CD8-positive, alpha-beta memory T cell (primary cell): ENCODE measurements at regions not wholly inside any gene's neighbourhood (a gene's known extent, or its start where the extent isn't known, plus 50 kb on each side); places are given as distances from the start of the nearest gene placed in this dataset.

ENCODE experiments used
- CTCF ChIA-PET: fragments of 350-600 bp; sonication (Branson Sonifier 250); formaldehyde crosslinking; loops from one replicate; lab custom pipeline; 2021; ENCODE audit warnings: antibody characterized with exemption; lab: Charles Lee
- POLR2A ChIA-PET: fragments of 350-600 bp; sonication (Branson Sonifier 250); formaldehyde crosslinking; loops from one replicate; lab custom pipeline; 2021; ENCODE audit warnings: antibody characterized with exemption; lab: Charles Lee
- DNase-seq, 5 donors: peaks; one replicate each; pipeline versions ENCODE4 v3.0.0 to v3.0.0-alpha.2; 2020 to 2022; ENCODE audit warnings: mixed read lengths in 1 of 5
- H3K27ac ChIP-seq: one replicate; pipeline ENCODE4 v1.7.0; 2013; ENCODE audit warnings: low read depth, mild to moderate bottlenecking, low read length, moderate library complexity
- H3K27me3 ChIP-seq: 2 replicates; pipeline ENCODE4 v1.7.0; 2013; ENCODE audit warnings: low read length, mild to moderate bottlenecking; ENCODE audit not compliant: insufficient read depth, poor library complexity, severe bottlenecking
- H3K36me3 ChIP-seq: 2 replicates; pipeline ENCODE4 v1.7.0; 2013; ENCODE audit warnings: mild to moderate bottlenecking, low read length, moderate library complexity; ENCODE audit not compliant: insufficient read depth
- H3K4me1 ChIP-seq: 2 replicates; pipeline ENCODE4 v1.7.0; 2013; ENCODE audit warnings: mild to moderate bottlenecking, low read length, moderate library complexity; ENCODE audit not compliant: insufficient read depth
- H3K4me3 ChIP-seq: 2 replicates; pipeline ENCODE4 v1.7.0; 2013; ENCODE audit warnings: mild to moderate bottlenecking, low read length
- H3K9me3 ChIP-seq: 2 replicates; pipeline ENCODE4 v1.7.0; 2013; ENCODE audit warnings: mild to moderate bottlenecking, low read length
- H3K27ac Mint-ChIP-seq, 8 donors: one replicate each; pipeline ENCODE4 v1.8.0; 2020 to 2021; ENCODE audit warnings: mixed read lengths in 8 of 8, mild to moderate bottlenecking in 6 of 8, inconsistent platforms in 3 of 8, moderate library complexity in 3 of 8
- H3K27me3 Mint-ChIP-seq, 2 donors: one replicate each; pipeline ENCODE4 v1.8.0; 2020 to 2021; ENCODE audit warnings: mixed read lengths in 2 of 2, mild to moderate bottlenecking in 1 of 2, moderate library complexity in 1 of 2
- H3K36me3 Mint-ChIP-seq, 3 donors: one replicate each; pipeline ENCODE4 v1.8.0; 2020 to 2021; ENCODE audit warnings: mixed read lengths in 3 of 3, inconsistent platforms in 1 of 3, mild to moderate bottlenecking in 1 of 3
- H3K4me1 Mint-ChIP-seq, 3 donors: one replicate each; pipeline ENCODE4 v1.8.0; 2020 to 2021; ENCODE audit warnings: mixed read lengths in 3 of 3, inconsistent platforms in 1 of 3, mild to moderate bottlenecking in 1 of 3
- H3K4me3 Mint-ChIP-seq, 7 donors: one replicate each; pipeline ENCODE4 v1.8.0; 2020 to 2021; ENCODE audit warnings: mixed read lengths in 7 of 7, mild to moderate bottlenecking in 6 of 7, moderate library complexity in 4 of 7, inconsistent platforms in 2 of 7
- H3K9me3 Mint-ChIP-seq, 5 donors: one replicate each; pipeline ENCODE4 v1.8.0; 2020 to 2022; ENCODE audit warnings: mixed read lengths in 5 of 5, mild to moderate bottlenecking in 3 of 5, moderate library complexity in 2 of 5, inconsistent platforms in 1 of 5

DNA sequence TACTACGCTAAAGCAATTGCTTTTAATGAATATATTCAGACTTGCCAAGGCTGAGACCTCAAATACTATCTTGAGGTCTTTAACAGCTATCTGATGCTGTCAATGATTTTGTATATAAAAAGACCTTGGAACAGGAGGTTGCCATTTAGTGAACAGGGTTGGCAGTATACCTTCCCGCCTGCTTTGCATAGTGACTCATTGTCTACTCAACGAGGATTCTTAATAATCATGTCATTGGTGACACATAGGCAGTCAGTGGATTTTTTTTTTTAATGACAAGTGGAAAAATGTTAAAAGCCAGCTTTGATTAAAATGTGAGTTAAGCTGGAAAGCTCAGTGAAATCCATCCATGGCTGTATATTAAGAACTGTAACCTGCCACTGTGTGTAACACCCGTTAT is 164.0 kb downstream of the ASMT start:
- ChIA-PET POLR2A (no interaction called here), CTCF (no interaction called here)
- no peak overlapping the region for H3K4me3 ChIP-seq
- H3K36me3 Mint-ChIP-seq, result peaks cover 0 to 9% (median 2%) of the 10 kb centered on the region in 3 donors
- H3K9me3 ChIP-seq, result no peaks in the 10 kb centered on the region
- no peaks in the 10 kb centered on the region for H3K36me3 ChIP-seq
- H3K27ac ChIP-seq, result no peak overlapping the region
- H3K4me1 ChIP-seq, result no peaks in the 10 kb centered on the region
- H3K4me1 Mint-ChIP-seq, result no peaks in the 10 kb centered on the region
- no peaks in the 10 kb centered on the region for H3K27me3 ChIP-seq
- H3K27me3 Mint-ChIP-seq, result peaks cover 0 to 1% of the 10 kb centered on the region in 2 donors
- no peak for DNase-seq
- peaks cover 8 to 18% (median 11%) of the 10 kb centered on the region in 5 donors for H3K9me3 Mint-ChIP-seq
- H3K27ac Mint-ChIP-seq, result no peak overlapping the region
- H3K4me3 Mint-ChIP-seq, result no peak overlapping the region

DNA sequence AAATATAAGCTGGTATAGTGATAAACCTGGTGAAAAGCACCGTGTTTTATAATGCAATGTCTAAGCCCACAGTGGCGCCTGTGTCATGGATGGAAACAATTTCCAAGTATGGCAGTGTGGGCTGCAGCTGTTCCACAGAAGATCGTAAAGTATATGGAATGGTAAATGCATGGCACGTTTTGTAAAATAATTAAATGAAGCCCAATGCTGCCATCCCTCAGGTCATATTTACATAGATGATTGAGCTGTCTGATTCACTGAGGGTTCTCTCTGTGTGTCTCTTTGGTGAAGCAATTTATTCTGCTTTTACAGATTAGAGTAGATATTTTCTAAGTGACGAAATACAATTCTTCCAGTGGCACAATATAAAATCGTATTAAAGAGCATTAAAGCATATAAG is 164.8 kb downstream of the ASMT start:
- ChIA-PET POLR2A (no interaction called here), CTCF (no interaction called here)
- no peaks in the 10 kb centered on the region for H3K4me1 Mint-ChIP-seq
- no peak overlapping the region for H3K27ac Mint-ChIP-seq
- Histone ChIP-seq H3K4me1 (no peaks in the 10 kb centered on the region), H3K36me3 (no peaks in the 10 kb centered on the region), H3K4me3 (no peak overlapping the region), H3K27ac (no peak overlapping the region), H3K27me3 (no peaks in the 10 kb centered on the region), H3K9me3 (no peaks in the 10 kb centered on the region)
- no peak overlapping the region for H3K4me3 Mint-ChIP-seq
- H3K27me3 Mint-ChIP-seq, result peaks cover 0 to 1% of the 10 kb centered on the region in 2 donors
- peaks cover 12 to 24% (median 13%) of the 10 kb centered on the region in 5 donors for H3K9me3 Mint-ChIP-seq
- peaks cover 0 to 10% (median 2%) of the 10 kb centered on the region in 3 donors for H3K36me3 Mint-ChIP-seq
- no peak for DNase-seq

DNA sequence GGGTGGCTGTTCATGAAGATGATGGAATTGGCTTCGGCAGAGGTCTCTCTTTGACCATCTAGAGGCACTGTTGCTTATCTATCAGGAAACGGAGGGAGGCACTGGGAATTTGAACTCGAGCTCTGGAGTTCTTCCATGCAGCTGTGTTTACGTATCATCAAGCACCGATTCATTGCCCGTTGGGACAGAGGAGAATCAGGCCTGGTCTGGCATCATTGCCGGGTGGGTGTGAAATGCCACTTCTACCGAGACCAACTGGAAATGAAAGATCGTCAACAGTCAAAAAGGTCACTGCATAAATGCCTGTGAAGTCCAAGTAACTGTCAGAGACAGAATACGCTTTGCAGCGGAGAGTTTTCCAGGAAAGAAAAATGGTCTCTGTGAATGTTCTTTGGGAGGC is 166.9 kb downstream of the ASMT start:
- H3K4me3 Mint-ChIP-seq, result no peak overlapping the region
- peaks cover 0 to 2% of the 10 kb centered on the region in 2 donors for H3K27me3 Mint-ChIP-seq
- ChIA-PET POLR2A (no interaction called here), CTCF (no interaction called here)
- no peaks in the 10 kb centered on the region for H3K9me3 ChIP-seq
- no peak overlapping the region for H3K27ac Mint-ChIP-seq
- peaks cover 2 to 12% (median 8%) of the 10 kb centered on the region in 3 donors for H3K36me3 Mint-ChIP-seq
- no peak for DNase-seq
- H3K4me3 ChIP-seq, result no peak overlapping the region
- H3K4me1 Mint-ChIP-seq, result no peaks in the 10 kb centered on the region
- peaks cover 20 to 43% (median 27%) of the 10 kb centered on the region in 5 donors for H3K9me3 Mint-ChIP-seq
- no peaks in the 10 kb centered on the region for H3K27me3 ChIP-seq
- H3K27ac ChIP-seq, result no peak overlapping the region
- no peaks in the 10 kb centered on the region for H3K4me1 ChIP-seq
- no peaks in the 10 kb centered on the region for H3K36me3 ChIP-seq

DNA sequence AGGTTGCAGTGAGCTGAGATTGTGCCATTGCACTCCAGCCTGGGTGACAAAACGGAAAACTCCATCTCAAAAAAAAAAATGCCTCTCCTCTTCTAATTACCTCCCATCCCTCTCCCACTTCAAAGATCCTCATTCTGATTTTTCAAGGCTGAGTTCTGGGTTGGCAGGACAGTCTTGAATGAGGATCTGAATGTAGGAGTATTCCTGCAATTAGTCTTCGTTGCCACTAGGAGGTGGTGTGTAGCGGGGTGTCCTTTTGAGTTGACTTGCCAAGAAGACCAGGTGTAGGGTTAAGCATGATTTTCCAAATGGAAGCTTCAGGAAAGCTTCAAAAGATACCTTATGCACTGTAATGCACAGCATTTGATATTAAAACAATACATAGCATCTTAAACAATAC is 169.9 kb downstream of the ASMT start:
- no peaks in the 10 kb centered on the region for H3K4me1 Mint-ChIP-seq
- DNase-seq, result no peak

DNA sequence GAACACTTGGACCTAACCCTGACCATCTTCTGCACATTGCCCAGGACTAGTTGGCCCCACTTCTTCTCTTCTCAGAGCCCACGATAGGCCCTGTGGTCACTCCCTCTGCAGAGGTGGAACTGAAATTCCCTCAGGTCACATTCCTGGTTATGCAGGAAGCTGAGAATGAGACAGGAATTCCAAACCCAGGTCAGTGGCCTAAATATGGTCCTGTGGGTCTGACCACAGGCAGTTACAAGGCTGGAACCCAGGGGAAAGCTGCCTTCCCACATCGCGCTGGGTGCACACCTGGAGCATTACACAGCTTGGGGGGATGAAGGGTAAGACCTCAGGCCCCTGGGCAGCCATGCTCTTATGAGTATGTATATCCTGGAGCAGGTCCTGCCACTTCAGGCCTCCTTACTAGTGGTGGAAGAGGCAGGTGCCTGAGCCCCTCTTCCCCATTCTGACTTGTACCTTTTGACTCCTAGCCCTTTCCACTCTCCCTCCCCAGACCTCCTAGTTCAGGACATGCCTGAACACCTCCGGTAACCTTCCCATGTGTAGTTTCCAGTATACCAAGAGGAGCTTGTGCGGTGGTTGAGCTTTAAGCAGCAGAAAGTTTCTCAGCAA is 173.5 kb downstream of the ASMT start:
- DNase-seq, result no peak
- no peak overlapping the region for H3K27ac ChIP-seq
- Mint-ChIP-seq H3K4me3 (no peak overlapping the region), H3K4me1 (no peaks in the 10 kb centered on the region), H3K27ac (no peak overlapping the region), H3K36me3 (peaks cover 0 to 8% (median 4%) of the 10 kb centered on the region in 3 donors), H3K9me3 (peaks cover 12 to 36% (median 23%) of the 10 kb centered on the region in 5 donors), H3K27me3 (peaks cover 3 to 4% of the 10 kb centered on the region in 2 donors)
- no peaks in the 10 kb centered on the region for H3K4me1 ChIP-seq
- H3K4me3 ChIP-seq, result no peak overlapping the region
- ChIA-PET CTCF (no interaction called here), POLR2A (no interaction called here)
- H3K9me3 ChIP-seq, result no peaks in the 10 kb centered on the region
- no peaks in the 10 kb centered on the region for H3K27me3 ChIP-seq
- H3K36me3 ChIP-seq, result no peaks in the 10 kb centered on the region

More for the DNA sequence above, 169.9 kb downstream of the ASMT start:
- H3K27me3 ChIP-seq, result no peaks in the 10 kb centered on the region
- H3K36me3 ChIP-seq, result no peaks in the 10 kb centered on the region
- peaks cover 2 to 12% (median 8%) of the 10 kb centered on the region in 3 donors for H3K36me3 Mint-ChIP-seq
- H3K4me1 ChIP-seq, result no peaks in the 10 kb centered on the region
- ChIA-PET POLR2A (no interaction called here), CTCF (no interaction called here)
- peaks cover 17 to 47% (median 25%) of the 10 kb centered on the region in 5 donors for H3K9me3 Mint-ChIP-seq
- no peak overlapping the region for H3K4me3 ChIP-seq
- H3K4me3 Mint-ChIP-seq, result no peak overlapping the region
- H3K27ac ChIP-seq, result no peak overlapping the region
- no peak overlapping the region for H3K27ac Mint-ChIP-seq
- H3K9me3 ChIP-seq, result no peaks in the 10 kb centered on the region
- H3K27me3 Mint-ChIP-seq, result peaks cover 0 to 2% of the 10 kb centered on the region in 2 donors

DNA sequence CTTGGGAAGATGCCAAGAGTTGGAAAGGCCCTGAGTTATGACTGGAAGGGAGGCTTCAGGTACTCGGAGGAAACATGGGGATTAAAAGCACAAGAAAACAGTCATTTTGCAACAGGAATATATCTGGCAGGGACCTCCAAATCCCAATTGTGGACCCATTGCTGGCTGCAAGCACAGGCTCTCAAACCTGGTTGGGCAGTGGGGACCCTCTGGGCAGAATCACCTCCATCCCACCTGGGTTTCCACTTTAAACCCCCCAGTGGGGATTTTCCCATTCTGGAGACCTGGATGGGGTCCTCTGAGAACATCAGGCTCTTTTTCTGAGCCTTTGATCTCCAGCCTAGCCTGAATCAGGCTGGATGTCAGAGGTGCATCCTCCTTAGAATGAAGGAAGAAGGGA is 177.8 kb downstream of the ASMT start:
- POLR2A ChIA-PET, result no interaction called here
- Mint-ChIP-seq H3K36me3 (no peaks in the 10 kb centered on the region), H3K27ac (no peak overlapping the region), H3K27me3 (peaks cover 1 to 4% of the 10 kb centered on the region in 2 donors), H3K9me3 (no peaks in the 10 kb centered on the region), H3K4me3 (no peak overlapping the region), H3K4me1 (no peaks in the 10 kb centered on the region)
- no peaks in the 10 kb centered on the region for H3K27me3 ChIP-seq
- H3K36me3 ChIP-seq, result no peaks in the 10 kb centered on the region
- CTCF ChIA-PET, result no interaction called here
- no peak for DNase-seq
- no peak overlapping the region for H3K4me3 ChIP-seq
- no peaks in the 10 kb centered on the region for H3K9me3 ChIP-seq
- no peaks in the 10 kb centered on the region for H3K4me1 ChIP-seq
- H3K27ac ChIP-seq, result no peak overlapping the region

DNA sequence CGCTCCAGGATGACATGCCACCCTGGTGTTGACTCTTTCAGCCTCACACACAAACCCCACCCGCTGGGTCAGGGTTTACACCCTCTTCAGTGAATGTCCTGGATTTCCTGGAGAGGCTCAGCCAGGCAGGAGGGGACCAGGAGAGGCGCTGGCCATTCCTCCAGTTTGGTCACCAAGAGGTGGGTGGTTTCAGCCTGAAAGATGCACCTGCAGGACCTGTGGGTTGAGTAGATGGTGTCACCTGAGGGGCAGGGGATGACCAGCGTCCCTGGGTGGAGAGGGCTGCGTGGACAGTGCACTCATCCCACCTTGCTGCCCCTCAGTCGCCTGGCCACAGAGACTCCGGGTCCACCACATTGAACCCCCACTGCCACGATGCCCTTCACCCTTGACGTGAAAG is 179.7 kb downstream of the ASMT start:
- POLR2A ChIA-PET, result no interaction called here
- no peaks in the 10 kb centered on the region for H3K27me3 ChIP-seq
- no peaks in the 10 kb centered on the region for H3K9me3 ChIP-seq
- no peak overlapping the region for H3K27ac ChIP-seq
- no peaks in the 10 kb centered on the region for H3K9me3 Mint-ChIP-seq
- H3K4me1 Mint-ChIP-seq, result no peaks in the 10 kb centered on the region
- H3K36me3 ChIP-seq, result no peaks in the 10 kb centered on the region
- H3K27me3 Mint-ChIP-seq, result peaks cover 1 to 4% of the 10 kb centered on the region in 2 donors
- no peak for DNase-seq
- H3K4me1 ChIP-seq, result no peaks in the 10 kb centered on the region
- no peak overlapping the region for H3K27ac Mint-ChIP-seq
- no peak overlapping the region for H3K4me3 Mint-ChIP-seq
- CTCF ChIA-PET, result no interaction called here
- H3K36me3 Mint-ChIP-seq, result no peaks in the 10 kb centered on the region
- H3K4me3 ChIP-seq, result no peak overlapping the region

DNA sequence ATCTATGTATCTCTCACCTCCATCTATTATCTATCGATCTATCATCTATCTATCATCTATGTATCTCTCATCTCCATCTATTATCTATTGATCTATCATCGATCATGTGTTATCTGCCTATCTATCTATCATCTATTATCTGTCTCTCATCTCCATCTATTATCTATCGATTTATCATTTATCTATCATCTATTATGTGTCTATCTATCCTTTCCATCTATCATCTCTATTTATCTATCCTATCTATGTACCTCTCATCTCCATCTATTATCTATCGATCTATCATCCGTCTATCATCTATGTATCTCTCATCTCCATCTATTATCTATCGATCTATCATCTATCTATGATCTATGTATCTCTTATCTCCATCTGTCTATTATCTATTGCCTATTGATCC is 188.1 kb downstream of the ASMT start:
- no peaks in the 10 kb centered on the region for H3K4me1 ChIP-seq
- no peaks in the 10 kb centered on the region for H3K27me3 ChIP-seq
- H3K36me3 ChIP-seq, result no peaks in the 10 kb centered on the region
- Mint-ChIP-seq H3K36me3 (no peaks in the 10 kb centered on the region), H3K27me3 (peaks cover 0 to 7% of the 10 kb centered on the region in 2 donors), H3K27ac (no peak overlapping the region), H3K9me3 (no peaks in the 10 kb centered on the region), H3K4me3 (no peak overlapping the region), H3K4me1 (no peaks in the 10 kb centered on the region)
- no peak for DNase-seq
- CTCF ChIA-PET, result no interaction called here
- POLR2A ChIA-PET, result no interaction called here
- H3K4me3 ChIP-seq, result no peak overlapping the region
- no peak overlapping the region for H3K27ac ChIP-seq
- no peaks in the 10 kb centered on the region for H3K9me3 ChIP-seq
